GM12875 (cell line): ENCODE measurements at regions not wholly inside any gene's neighbourhood (a gene's known extent, or its start where the extent isn't known, plus 50 kb on each side); places are given as distances from the start of the nearest gene placed in this dataset.

Source experiments
- H3K4me3 ChIP-seq: one replicate; pipeline ENCODE4 v1.5.1; 2011; ENCODE audit warnings: low read depth, low read length, control low read depth
- CTCF ChIP-seq: IDR thresholded peaks from 2 replicates; pipeline ENCODE4 v1.5.1; 2011; ENCODE audit warnings: low read depth, mild to moderate bottlenecking, control low read depth, inconsistent platforms, low read length, moderate library complexity, borderline replicate concordance; ENCODE audit not compliant: insufficient read depth

GRCh38 chr9:91055845-91056244, 254.2 kb downstream of the SYK start:
- TF ChIP-seq CTCF = no peak
- H3K4me3 ChIP-seq = no peak overlapping the region

GRCh38 chr9:91056486-91056885, 254.9 kb downstream of the SYK start:
- H3K4me3 ChIP-seq = no peak overlapping the region
- TF ChIP-seq CTCF = no peak

- no peak for TF ChIP-seq CTCF
- H3K4me3 ChIP-seq = no peak overlapping the region
Measured at GRCh38 chr9:91056917-91057316, 255.3 kb downstream of the SYK start.

- H3K4me3 ChIP-seq = no peak overlapping the region
- TF ChIP-seq CTCF = no peak
Measured at GRCh38 chr9:91059713-91060112, 258.1 kb downstream of the SYK start.

- no peak for TF ChIP-seq CTCF
- no peak overlapping the region for H3K4me3 ChIP-seq
Measured at GRCh38 chr9:91060520-91061343, 259.1 kb downstream of the SYK start.

- TF ChIP-seq CTCF = no peak
- no peak overlapping the region for H3K4me3 ChIP-seq
Measured at GRCh38 chr9:91061506-91061905, 259.9 kb downstream of the SYK start.

- no peak for TF ChIP-seq CTCF
- H3K4me3 ChIP-seq = no peak overlapping the region
Measured at GRCh38 chr9:91062281-91062680, 260.7 kb downstream of the SYK start.
